DMS53 (cell line): ENCODE measurements at regions not wholly inside any gene's neighbourhood (a gene's known extent, or its start where the extent isn't known, plus 50 kb on each side); places are given as distances from the start of the nearest gene placed in this dataset.
"Not testable (repeated sequence)": the region's sequence is repeated elsewhere in the genome, so short reads cannot be mapped to it uniquely, and the experiment has no call there.

Source experiments
- DNase-seq: peaks from one replicate; lab custom pipeline; 2025; lab: John Stamatoyannopoulos, UW

GRCh38 chr2:78145395-78145996, 623.3 kb upstream of the LRRTM4 start:
- no peak for DNase-seq

- DNase-seq, result no peak
Observed at GRCh38 chr2:78145997-78146722, 624.0 kb upstream of the LRRTM4 start.

DNA sequence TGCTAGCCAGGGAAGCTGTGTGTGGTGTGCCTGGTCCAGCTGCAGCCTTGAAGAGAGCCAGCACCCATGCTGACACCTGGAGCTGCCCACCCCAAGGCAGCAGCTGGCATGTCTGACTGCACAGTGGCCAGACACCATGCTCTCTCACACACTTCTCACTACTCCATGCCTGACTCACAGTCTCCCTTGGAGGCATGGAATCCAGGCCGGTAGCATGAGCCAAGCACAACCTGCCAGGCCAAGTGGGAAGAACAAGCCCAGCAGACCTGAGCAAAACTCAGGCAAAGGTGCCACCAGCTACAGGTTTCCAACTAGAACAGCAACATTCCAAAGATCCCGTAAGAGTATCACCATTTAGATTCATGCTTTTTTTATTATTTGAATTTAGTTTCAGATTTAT, 625.3 kb upstream of the LRRTM4 start:
- DNase-seq, result no peak

GRCh38 chr2:78154586-78154985, 632.4 kb upstream of the LRRTM4 start:
- DNase-seq, result no peak

DNA sequence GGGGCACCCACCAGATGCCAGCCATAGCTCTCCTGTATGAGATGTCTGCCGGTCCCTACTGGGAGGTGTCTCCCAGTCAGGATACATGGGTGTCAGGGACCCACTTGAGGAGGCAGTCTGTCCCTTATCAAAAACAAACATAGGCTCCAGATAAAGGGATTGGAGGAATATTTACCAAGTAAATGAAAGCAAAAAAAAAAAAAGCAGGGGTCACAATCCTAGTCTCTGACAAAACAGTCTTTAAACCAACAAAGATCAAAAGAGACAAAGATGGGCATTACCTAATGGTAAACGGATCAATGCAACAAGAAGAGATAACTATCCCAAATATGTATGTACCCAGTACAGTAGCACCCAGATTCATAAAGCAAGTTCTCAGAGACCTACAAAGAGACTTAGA, 640.0 kb upstream of the LRRTM4 start:
- DNase-seq, result peak; percentile 6

DNA sequence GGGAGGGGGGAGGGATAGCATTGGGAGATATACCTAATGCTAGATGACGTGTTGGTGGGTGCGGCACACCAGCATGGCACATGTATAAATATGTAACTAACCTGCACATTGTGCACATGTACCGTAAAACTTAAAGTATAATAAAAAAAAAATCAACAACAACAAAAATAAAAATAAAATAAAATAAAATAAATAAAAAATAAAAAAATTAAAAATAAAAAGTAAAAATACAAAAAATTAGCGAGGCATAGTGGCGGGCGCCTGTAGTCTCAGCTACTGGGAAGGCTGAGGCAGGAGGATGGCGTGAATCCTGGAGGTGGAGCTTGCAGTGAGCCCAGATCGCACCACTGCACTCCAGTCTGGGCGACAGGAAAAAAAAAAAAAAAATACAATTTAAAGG, 650.0 kb upstream of the LRRTM4 start:
- not testable (repeated sequence) for DNase-seq

DNA sequence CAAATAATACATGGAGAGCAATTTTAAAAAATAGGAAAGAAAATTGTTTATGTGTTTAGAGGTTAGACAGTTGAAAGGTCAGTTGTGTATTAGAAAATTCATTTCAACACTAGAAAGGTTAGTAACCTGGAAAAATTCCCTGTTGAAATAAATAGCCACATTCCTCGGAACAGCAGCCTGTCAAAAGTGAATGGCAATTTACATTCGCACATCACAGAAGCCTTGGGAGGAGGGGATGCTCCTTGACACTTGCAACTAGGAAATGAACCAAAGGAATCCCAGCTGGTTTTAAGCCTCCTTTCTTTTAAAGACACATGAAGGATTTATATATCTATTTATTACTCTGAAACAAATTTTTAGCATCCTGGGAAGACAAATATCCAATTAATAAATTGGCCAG, 653.5 kb upstream of the LRRTM4 start:
- DNase-seq, result no peak

GRCh38 chr2:78201064-78201575, 678.9 kb upstream of the LRRTM4 start:
- DNase-seq, result no peak

DNA sequence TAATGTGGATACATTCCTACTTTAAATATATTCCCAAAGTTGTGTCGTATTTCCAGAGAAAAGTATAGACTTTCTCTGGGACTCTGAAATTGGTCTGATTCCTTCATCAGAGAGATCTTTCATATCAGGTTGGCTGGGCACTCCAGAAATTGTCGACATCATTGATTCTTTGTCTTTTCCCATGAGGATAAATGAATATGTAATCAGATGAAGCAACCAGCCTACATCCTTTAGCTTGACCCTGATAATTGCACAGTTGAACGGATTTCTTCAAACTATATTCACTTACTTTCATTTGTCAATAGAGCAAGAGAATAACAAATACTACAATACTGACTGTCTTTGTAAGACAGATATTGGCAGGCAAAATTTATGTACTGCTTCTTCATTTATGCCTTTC, 680.2 kb upstream of the LRRTM4 start:
- no peak for DNase-seq

GRCh38 chr2:78202986-78203670, 681.0 kb upstream of the LRRTM4 start:
- no peak for DNase-seq

- no peak for DNase-seq
Observed at GRCh38 chr2:78218066-78218465, 695.9 kb upstream of the LRRTM4 start.

DNA sequence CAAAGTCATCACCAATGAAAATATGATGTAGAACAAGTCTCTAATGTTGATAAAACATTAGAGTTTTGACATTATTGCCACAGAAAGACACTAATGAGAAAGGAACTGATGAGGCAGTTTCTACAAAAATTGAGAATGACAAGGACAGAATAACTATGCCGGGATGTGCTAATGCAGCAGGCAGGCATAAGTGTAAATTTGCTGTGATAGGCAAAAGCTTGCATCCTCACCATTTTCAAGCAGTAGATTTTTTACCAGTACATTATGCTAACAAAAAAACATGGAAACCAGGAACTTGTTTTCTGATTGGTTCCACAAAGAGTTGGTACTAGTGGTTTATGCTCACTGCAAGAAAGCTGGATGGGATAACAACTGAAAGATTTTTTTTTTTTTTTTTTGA, 715.5 kb upstream of the LRRTM4 start:
- DNase-seq, result no peak

DNA sequence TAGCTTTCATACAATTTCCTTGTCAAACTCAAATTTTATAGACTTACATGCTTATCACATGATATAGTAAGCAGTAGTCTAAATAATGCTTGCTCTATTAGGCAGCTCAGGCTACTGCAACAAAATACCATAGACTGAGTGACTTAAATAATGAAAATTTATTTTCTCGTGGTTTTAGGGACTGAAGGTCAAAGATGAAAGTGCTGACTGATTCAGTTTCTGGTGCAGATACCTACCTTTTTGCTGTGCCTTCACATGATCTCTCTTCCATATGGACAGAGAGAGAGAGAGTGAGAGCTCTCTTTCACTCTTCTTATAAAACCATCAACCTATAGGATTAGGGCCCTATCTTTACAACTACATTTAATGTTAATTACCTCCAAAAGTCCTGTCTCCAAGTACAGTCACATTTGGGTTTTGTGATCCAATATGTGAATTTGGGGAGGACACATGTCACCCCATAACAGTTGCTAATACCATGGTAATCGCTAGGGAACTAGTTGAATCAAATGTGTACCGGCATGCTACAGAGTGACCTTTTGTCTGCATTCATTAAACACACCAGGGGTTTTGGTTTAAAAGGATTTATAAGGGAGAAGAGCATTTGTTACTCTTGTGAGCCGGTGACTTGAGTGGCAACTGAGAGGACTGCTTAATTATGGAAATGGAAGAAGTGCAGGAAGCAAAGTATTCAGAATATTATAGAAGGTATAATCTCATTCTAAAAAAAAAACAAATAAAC, 723.4 kb upstream of the LRRTM4 start:
- no peak for DNase-seq

GRCh38 chr2:78251708-78252107, 729.5 kb upstream of the LRRTM4 start:
- no peak for DNase-seq

- peak; percentile 49 for DNase-seq
Observed at GRCh38 chr2:78260861-78261260, 738.7 kb upstream of the LRRTM4 start.

GRCh38 chr2:78261454-78261853, 739.3 kb upstream of the LRRTM4 start:
- no peak for DNase-seq

DNA sequence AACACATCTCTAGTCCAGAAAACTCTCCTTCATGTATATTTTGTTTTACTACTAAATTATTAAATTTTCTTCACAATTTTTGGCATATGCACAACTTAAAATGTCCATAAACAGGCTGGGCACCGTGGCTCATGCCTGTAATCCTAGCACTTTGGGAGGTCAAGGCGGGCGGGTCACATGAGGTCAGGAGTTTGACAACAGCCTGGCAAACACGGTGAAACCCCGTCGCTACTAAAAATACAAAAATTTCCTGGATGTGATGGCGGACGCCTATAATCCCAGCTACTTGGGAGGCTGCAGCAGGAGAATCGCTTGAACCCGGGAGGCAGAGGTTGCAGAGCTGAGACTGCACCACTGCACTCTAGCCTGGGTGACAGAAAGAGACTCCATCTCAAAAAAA, 739.9 kb upstream of the LRRTM4 start:
- DNase-seq, result not testable (repeated sequence)

- no peak for DNase-seq
Observed at GRCh38 chr2:78262713-78263375, 740.7 kb upstream of the LRRTM4 start.

GRCh38 chr2:78263571-78263970, 741.4 kb upstream of the LRRTM4 start:
- DNase-seq, result no peak

DNA sequence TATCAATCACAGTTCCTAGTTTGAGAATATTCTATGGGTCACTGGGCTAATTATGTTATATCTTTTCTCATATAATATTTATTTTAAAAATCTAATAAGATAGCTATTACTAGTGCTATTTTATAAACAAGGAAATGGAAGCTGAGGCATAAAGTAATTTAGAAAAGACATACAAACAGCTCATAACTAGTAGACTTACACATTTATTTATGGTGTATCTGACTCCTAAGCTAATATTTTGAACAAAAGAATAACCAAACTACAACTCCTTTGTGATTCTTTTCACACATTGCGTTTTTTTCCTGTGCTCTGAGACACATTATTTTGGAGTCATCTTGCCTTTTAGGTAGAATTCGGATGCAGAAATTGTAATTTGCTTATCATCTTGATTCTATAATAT, 742.0 kb upstream of the LRRTM4 start:
- DNase-seq, result no peak

DNA sequence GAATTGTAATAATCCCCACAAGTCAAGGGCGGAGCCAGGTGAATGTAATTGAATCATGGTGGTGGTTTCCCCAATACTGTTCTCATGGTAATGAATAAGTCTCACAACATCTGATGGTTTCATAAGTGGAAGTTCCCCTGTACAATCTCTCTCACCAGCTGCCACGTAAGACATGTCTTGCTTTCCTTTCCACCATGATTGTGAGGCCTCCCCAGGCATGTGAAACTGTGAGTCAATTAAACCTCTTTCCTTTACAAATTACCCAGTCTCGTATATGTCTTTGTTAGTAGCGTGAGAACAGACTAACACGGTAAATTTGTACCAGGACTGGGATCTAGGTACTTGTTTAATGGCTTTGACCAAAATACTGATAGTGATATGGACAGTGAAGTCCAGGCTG, 744.3 kb upstream of the REG3G start:
- no peak for DNase-seq
